Stimulated activated CD4-positive, alpha-beta T cell treated with anti-CD3 and anti-CD28 coated beads, Interleukin-2, amount 100 ng/mL, for 48 hours (primary cell): ENCODE measurements at regions not wholly inside any gene's neighbourhood (a gene's known extent, or its start where the extent isn't known, plus 50 kb on each side); places are given as distances from the start of the nearest gene placed in this dataset.

ENCODE experiments used
- DNase-seq, 2 donors: peaks; one replicate each; pipeline ENCODE4 v3.0.0-alpha.2; 2020

- no peak for DNase-seq
Measured at GRCh38 chr13:34046457-34046856, 228.5 kb downstream of the RFC3 start.

GRCh38 chr13:34048652-34049051 lies 230.7 kb downstream of the RFC3 start:
- DNase-seq, result no peak

GRCh38 chr13:34056733-34057258 lies 238.8 kb downstream of the RFC3 start:
- DNase-seq, result no peak

- DNase-seq, result no peak
Measured at GRCh38 chr13:34064456-34065205, 246.7 kb downstream of the RFC3 start.

- DNase-seq, result no peak
Measured at GRCh38 chr13:34065928-34066327, 248.0 kb downstream of the RFC3 start.

GRCh38 chr13:34066344-34066743 lies 248.4 kb downstream of the RFC3 start:
- no peak for DNase-seq

- DNase-seq, result no peak
Measured at GRCh38 chr13:34070006-34070405, 252.1 kb downstream of the RFC3 start.

GRCh38 chr13:34070544-34071303 lies 252.8 kb downstream of the RFC3 start:
- DNase-seq, result no peak

GRCh38 chr13:34076319-34076718 lies 258.4 kb downstream of the RFC3 start:
- no peak for DNase-seq

- no peak for DNase-seq
Measured at GRCh38 chr13:34076943-34077703, 259.2 kb downstream of the RFC3 start.

- DNase-seq, result no peak
Measured at GRCh38 chr13:34078334-34078999, 260.5 kb downstream of the RFC3 start.

- DNase-seq, result no peak
Measured at GRCh38 chr13:34085204-34085603, 267.3 kb downstream of the RFC3 start.

GRCh38 chr13:34086281-34086680 lies 268.3 kb downstream of the RFC3 start:
- DNase-seq, result no peak

GRCh38 chr13:34087791-34088190 lies 269.8 kb downstream of the RFC3 start:
- no peak for DNase-seq

- no peak for DNase-seq
Measured at GRCh38 chr13:34103854-34104253, 285.9 kb downstream of the RFC3 start.

GRCh38 chr13:34104853-34105252 lies 286.9 kb downstream of the RFC3 start:
- DNase-seq, result no peak

- no peak for DNase-seq
Measured at GRCh38 chr13:34107806-34108205, 289.9 kb downstream of the RFC3 start.

- no peak for DNase-seq
Measured at GRCh38 chr13:34108410-34108809, 290.5 kb downstream of the RFC3 start.

- DNase-seq, result no peak
Measured at GRCh38 chr13:34114581-34114980, 296.6 kb downstream of the RFC3 start.

- DNase-seq, result no peak
Measured at GRCh38 chr13:34116651-34117050, 298.7 kb downstream of the RFC3 start.

GRCh38 chr13:34124666-34125306 lies 306.8 kb downstream of the RFC3 start:
- DNase-seq, result no peak

- DNase-seq, result no peak
Measured at GRCh38 chr13:34127523-34127922, 309.6 kb downstream of the RFC3 start.
